ENCODE measurements at regions not wholly inside any gene's neighbourhood (a gene's known extent, or its start where the extent isn't known, plus 50 kb on each side); places are given as distances from the start of the nearest gene placed in this dataset.

GRCh38 chr2:221195829-221196228 lies 376.3 kb downstream of the EPHA4 start:
- DNase-seq, result no peak
- intact Hi-C loops (cut with DNase I), result no loop called here
- Histone ChIP-seq H3K27me3 (ENCODE audit: control insufficient read depth, insufficient read depth, low read length) (no peaks in the 10 kb centered on the region), H3K4me1 (ENCODE audit: control insufficient read depth in 2 of 3, insufficient read depth in 2 of 3, low read depth in 1 of 3, low read length in 3 of 3) (no peaks in the 10 kb centered on the region), H3K4me3 (ENCODE audit: low read length in 3 of 3) (no peak overlapping the region), H3K36me3 (ENCODE audit: control insufficient read depth in 2 of 3, insufficient read depth in 3 of 3, low read length in 3 of 3) (no peaks in the 10 kb centered on the region), H3K9me3 (ENCODE audit: control insufficient read depth in 2 of 3, insufficient read depth in 1 of 3, low read length in 3 of 3) (no peaks in the 10 kb centered on the region), H3K9ac (ENCODE audit: low read length in 3 of 3) (no peak overlapping the region), H3K27ac (ENCODE audit: low read depth in 2 of 2, low read length in 2 of 2) (no peak overlapping the region)
- TF ChIP-seq CTCF (IDR thresholded peaks at IDR 0.05; ENCODE audit: borderline replicate concordance, extremely low read depth, insufficient read depth), result no peak
- no peak for FAIRE-seq

- no peak for FAIRE-seq
- H3K4me1 ChIP-seq (ENCODE audit: control insufficient read depth in 2 of 3, insufficient read depth in 2 of 3, low read depth in 1 of 3, low read length in 3 of 3), result no peaks in the 10 kb centered on the region
- intact Hi-C loops (cut with DNase I), result no loop called here
Measured at GRCh38 chr2:221197225-221197856, 374.8 kb downstream of the EPHA4 start.

GRCh38 chr2:221198309-221198708 lies 373.8 kb downstream of the EPHA4 start:
- no peaks in the 10 kb centered on the region for H3K4me1 ChIP-seq (ENCODE audit: control insufficient read depth in 2 of 3, insufficient read depth in 2 of 3, low read depth in 1 of 3, low read length in 3 of 3)
- no peak for TF ChIP-seq CTCF (IDR thresholded peaks at IDR 0.05; ENCODE audit: borderline replicate concordance, extremely low read depth, insufficient read depth)
- no peak overlapping the region for H3K27ac ChIP-seq (ENCODE audit: low read depth in 2 of 2, low read length in 2 of 2)
- H3K9me3 ChIP-seq (ENCODE audit: control insufficient read depth in 2 of 3, insufficient read depth in 1 of 3, low read length in 3 of 3), result no peaks in the 10 kb centered on the region
- no peak for DNase-seq
- no peak overlapping the region for H3K4me3 ChIP-seq (ENCODE audit: low read length in 3 of 3)
- H3K36me3 ChIP-seq (ENCODE audit: control insufficient read depth in 2 of 3, insufficient read depth in 3 of 3, low read length in 3 of 3), result no peaks in the 10 kb centered on the region
- intact Hi-C loops (cut with DNase I), result no loop called here
- no peak overlapping the region for H3K9ac ChIP-seq (ENCODE audit: low read length in 3 of 3)
- H3K27me3 ChIP-seq (ENCODE audit: control insufficient read depth, insufficient read depth, low read length), result no peaks in the 10 kb centered on the region
- FAIRE-seq, result no peak

More at GRCh38 chr2:221197225-221197856, 374.8 kb downstream of the EPHA4 start:
- Histone ChIP-seq H3K27me3 (ENCODE audit: control insufficient read depth, insufficient read depth, low read length) (no peaks in the 10 kb centered on the region), H3K4me3 (ENCODE audit: low read length in 3 of 3) (no peak overlapping the region), H3K36me3 (ENCODE audit: control insufficient read depth in 2 of 3, insufficient read depth in 3 of 3, low read length in 3 of 3) (no peaks in the 10 kb centered on the region), H3K27ac (ENCODE audit: low read depth in 2 of 2, low read length in 2 of 2) (no peak overlapping the region), H3K9ac (ENCODE audit: low read length in 3 of 3) (no peak overlapping the region), H3K9me3 (ENCODE audit: control insufficient read depth in 2 of 3, insufficient read depth in 1 of 3, low read length in 3 of 3) (no peaks in the 10 kb centered on the region)
- no peak for TF ChIP-seq CTCF (IDR thresholded peaks at IDR 0.05; ENCODE audit: borderline replicate concordance, extremely low read depth, insufficient read depth)
- no peak for DNase-seq

Measured in kidney (tissue), 13 donors.